ENCODE measurements at regions not wholly inside any gene's neighbourhood (a gene's known extent, or its start where the extent isn't known, plus 50 kb on each side); places are given as distances from the start of the nearest gene placed in this dataset.
A peak's percentile ranks its signal among the peaks of the same experiment; 100 is the strongest.
"Not testable (repeated sequence)": the region's sequence is repeated elsewhere in the genome, so short reads cannot be mapped to it uniquely, and the experiment has no call there.

DNA sequence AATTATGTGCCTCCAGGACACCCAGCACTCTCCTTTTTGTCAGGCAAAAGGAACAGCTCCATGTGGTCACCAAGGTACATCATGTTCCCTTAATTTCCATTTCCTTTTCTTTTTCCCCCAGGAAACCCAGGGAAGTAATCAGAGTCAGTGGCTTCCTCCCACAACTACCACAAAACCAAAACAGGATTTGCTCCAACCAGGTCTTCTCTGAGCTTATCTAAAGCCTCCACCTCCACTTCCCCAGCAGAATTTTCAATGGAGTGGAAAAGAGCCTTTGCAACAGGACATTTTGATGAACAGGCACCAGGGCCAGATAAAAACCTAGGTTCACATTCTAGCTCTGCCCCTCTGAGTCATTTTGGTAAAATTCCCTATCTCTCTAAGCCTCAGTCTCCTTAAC is 154.3 kb downstream of the NR2F2 start:
- Histone ChIP-seq H3K27me3 (ENCODE audit: control insufficient read depth, insufficient read depth, low read length) (no peaks in the 10 kb centered on the region), H3K36me3 (ENCODE audit: control insufficient read depth, insufficient read depth, low read length) (no peaks in the 10 kb centered on the region)
- no peak for DNase-seq (ENCODE audit: low read depth in 4 of 6, low spot score in 6 of 6)

DNA sequence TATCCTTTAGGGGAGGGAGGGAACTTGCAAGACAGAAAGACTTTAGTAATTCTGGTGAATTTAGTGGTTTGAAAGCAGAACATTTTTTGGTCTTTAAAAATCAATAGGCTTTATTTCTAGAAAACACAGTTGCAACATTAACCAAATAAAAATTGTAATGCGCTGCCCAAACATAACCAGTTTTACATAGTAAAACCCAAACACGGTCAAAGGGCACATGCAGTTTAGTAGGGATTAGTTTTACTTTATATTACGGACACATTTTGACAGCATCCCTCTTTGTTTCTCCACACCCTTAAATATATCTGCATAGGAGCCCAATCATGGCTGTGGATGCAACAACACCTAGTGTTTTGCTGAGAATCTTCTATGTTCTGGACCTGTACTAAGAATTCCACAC is 156.7 kb downstream of the NR2F2 start:
- H3K9me3 ChIP-seq (ENCODE audit: control insufficient read depth, insufficient read depth, low read length), result no peaks in the 10 kb centered on the region
- H3K4me1 ChIP-seq (ENCODE audit: control insufficient read depth, insufficient read depth, low read length), result no peaks in the 10 kb centered on the region
- DNase-seq (ENCODE audit: low read depth in 4 of 6, low spot score in 6 of 6), result no peak
- no peaks in the 10 kb centered on the region for H3K27me3 ChIP-seq (ENCODE audit: control insufficient read depth, insufficient read depth, low read length)
- H3K27ac ChIP-seq (ENCODE audit: low read depth, low read length), result no peak overlapping the region
- no peaks in the 10 kb centered on the region for H3K36me3 ChIP-seq (ENCODE audit: control insufficient read depth, insufficient read depth, low read length)
- no peak overlapping the region for H3K4me3 ChIP-seq (ENCODE audit: low read depth, low read length)
- no CpG with 5 or more reads among the region's 3 CpGs for WGBS (ENCODE audit: insufficient coverage)

More for the DNA sequence above, 154.3 kb downstream of the NR2F2 start:
- Histone ChIP-seq H3K4me3 (ENCODE audit: low read depth, low read length) (no peak overlapping the region), H3K9me3 (ENCODE audit: control insufficient read depth, insufficient read depth, low read length) (no peaks in the 10 kb centered on the region), H3K27ac (ENCODE audit: low read depth, low read length) (no peak overlapping the region), H3K4me1 (ENCODE audit: control insufficient read depth, insufficient read depth, low read length) (no peaks in the 10 kb centered on the region)

- 69% methylated on average over 4 of the region's 15 CpGs for WGBS (ENCODE audit: insufficient coverage)
- H3K27me3 ChIP-seq (ENCODE audit: control insufficient read depth, insufficient read depth, low read length), result not testable (repeated sequence)
These were observed 160.7 kb downstream of the NR2F2 start for GRCh38 chr15:96491066-96491699.

GRCh38 chr15:96491700-96492644 is 161.5 kb downstream of the NR2F2 start:
- not testable (repeated sequence) for DNase-seq (ENCODE audit: low read depth in 4 of 6, low spot score in 6 of 6); H3K27ac ChIP-seq (ENCODE audit: low read depth, low read length); H3K4me3 ChIP-seq (ENCODE audit: low read depth, low read length); H3K9me3 ChIP-seq (ENCODE audit: control insufficient read depth, insufficient read depth, low read length); H3K36me3 ChIP-seq (ENCODE audit: control insufficient read depth, insufficient read depth, low read length); H3K4me1 ChIP-seq (ENCODE audit: control insufficient read depth, insufficient read depth, low read length); H3K27me3 ChIP-seq (ENCODE audit: control insufficient read depth, insufficient read depth, low read length)
- WGBS (ENCODE audit: insufficient coverage), result 95% methylated on average over 53 of the region's 58 CpGs

More at GRCh38 chr15:96491066-96491699, 160.7 kb downstream of the NR2F2 start:
- not testable (repeated sequence) for H3K27ac ChIP-seq (ENCODE audit: low read depth, low read length); DNase-seq (ENCODE audit: low read depth in 4 of 6, low spot score in 6 of 6); H3K4me1 ChIP-seq (ENCODE audit: control insufficient read depth, insufficient read depth, low read length); H3K9me3 ChIP-seq (ENCODE audit: control insufficient read depth, insufficient read depth, low read length); H3K36me3 ChIP-seq (ENCODE audit: control insufficient read depth, insufficient read depth, low read length); H3K4me3 ChIP-seq (ENCODE audit: low read depth, low read length)

- Histone ChIP-seq H3K9me3 (ENCODE audit: control insufficient read depth, insufficient read depth, low read length) (no peaks in the 10 kb centered on the region), H3K4me1 (ENCODE audit: control insufficient read depth, insufficient read depth, low read length) (no peaks in the 10 kb centered on the region), H3K27me3 (ENCODE audit: control insufficient read depth, insufficient read depth, low read length) (no peaks in the 10 kb centered on the region), H3K36me3 (ENCODE audit: control insufficient read depth, insufficient read depth, low read length) (no peaks in the 10 kb centered on the region), H3K4me3 (ENCODE audit: low read depth, low read length) (no peak overlapping the region), H3K27ac (ENCODE audit: low read depth, low read length) (no peak overlapping the region)
- no peak for DNase-seq (ENCODE audit: low read depth in 4 of 6, low spot score in 6 of 6)
- WGBS (ENCODE audit: insufficient coverage), result 65% methylated on average over 4 of the region's 7 CpGs
These were observed 164.0 kb downstream of the NR2F2 start for GRCh38 chr15:96494505-96494904.

- no peak for DNase-seq (ENCODE audit: low read depth in 4 of 6, low spot score in 6 of 6)
- Histone ChIP-seq H3K27ac (ENCODE audit: low read depth, low read length) (no peak overlapping the region), H3K4me1 (ENCODE audit: control insufficient read depth, insufficient read depth, low read length) (no peaks in the 10 kb centered on the region), H3K27me3 (ENCODE audit: control insufficient read depth, insufficient read depth, low read length) (no peaks in the 10 kb centered on the region), H3K4me3 (ENCODE audit: low read depth, low read length) (no peak overlapping the region), H3K9me3 (ENCODE audit: control insufficient read depth, insufficient read depth, low read length) (no peaks in the 10 kb centered on the region), H3K36me3 (ENCODE audit: control insufficient read depth, insufficient read depth, low read length) (no peaks in the 10 kb centered on the region)
- WGBS (ENCODE audit: insufficient coverage), result 100% methylated on average over 2 of the region's 5 CpGs
These were observed 164.9 kb downstream of the NR2F2 start for GRCh38 chr15:96495386-96495785.

GRCh38 chr15:96497951-96498350 is 167.5 kb downstream of the NR2F2 start:
- WGBS (ENCODE audit: insufficient coverage), result 81% methylated on average over 6 of the region's 7 CpGs
- no peaks in the 10 kb centered on the region for H3K36me3 ChIP-seq (ENCODE audit: control insufficient read depth, insufficient read depth, low read length)
- H3K27ac ChIP-seq (ENCODE audit: low read depth, low read length), result no peak overlapping the region
- no peak for DNase-seq (ENCODE audit: low read depth in 4 of 6, low spot score in 6 of 6)
- H3K4me1 ChIP-seq (ENCODE audit: control insufficient read depth, insufficient read depth, low read length), result no peaks in the 10 kb centered on the region
- no peaks in the 10 kb centered on the region for H3K9me3 ChIP-seq (ENCODE audit: control insufficient read depth, insufficient read depth, low read length)
- H3K4me3 ChIP-seq (ENCODE audit: low read depth, low read length), result no peak overlapping the region
- H3K27me3 ChIP-seq (ENCODE audit: control insufficient read depth, insufficient read depth, low read length), result no peaks in the 10 kb centered on the region

DNA sequence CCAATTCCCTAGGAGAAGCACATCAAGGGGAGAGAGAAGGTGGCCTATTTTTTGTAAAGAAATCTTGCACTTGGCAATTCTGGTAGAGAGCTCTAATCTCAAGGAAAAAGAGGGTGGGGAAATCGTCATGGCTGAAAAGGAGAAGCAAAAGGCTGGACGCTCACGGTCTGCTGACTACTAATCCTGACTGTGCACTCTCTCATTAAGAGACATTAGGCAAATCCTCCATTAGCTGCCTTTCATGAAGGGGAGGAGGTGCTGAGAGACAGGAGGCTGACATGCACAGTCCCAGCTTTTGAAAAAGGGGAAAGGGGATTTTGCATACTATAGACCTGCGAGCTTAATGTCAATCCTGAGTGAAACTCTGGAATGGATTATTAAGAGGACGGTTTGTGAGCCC is 170.0 kb downstream of the NR2F2 start:
- no peak overlapping the region for H3K4me3 ChIP-seq (ENCODE audit: low read depth, low read length)
- 82% methylated on average over 2 of the region's 5 CpGs for WGBS (ENCODE audit: insufficient coverage)
- no peaks in the 10 kb centered on the region for H3K27me3 ChIP-seq (ENCODE audit: control insufficient read depth, insufficient read depth, low read length)
- peak in 2 of 6 donors; percentile 26 to 30 for DNase-seq (ENCODE audit: low read depth in 4 of 6, low spot score in 6 of 6)
- no peaks in the 10 kb centered on the region for H3K9me3 ChIP-seq (ENCODE audit: control insufficient read depth, insufficient read depth, low read length)
- no peak overlapping the region for H3K27ac ChIP-seq (ENCODE audit: low read depth, low read length)
- no peaks in the 10 kb centered on the region for H3K4me1 ChIP-seq (ENCODE audit: control insufficient read depth, insufficient read depth, low read length)
- no peaks in the 10 kb centered on the region for H3K36me3 ChIP-seq (ENCODE audit: control insufficient read depth, insufficient read depth, low read length)

DNA sequence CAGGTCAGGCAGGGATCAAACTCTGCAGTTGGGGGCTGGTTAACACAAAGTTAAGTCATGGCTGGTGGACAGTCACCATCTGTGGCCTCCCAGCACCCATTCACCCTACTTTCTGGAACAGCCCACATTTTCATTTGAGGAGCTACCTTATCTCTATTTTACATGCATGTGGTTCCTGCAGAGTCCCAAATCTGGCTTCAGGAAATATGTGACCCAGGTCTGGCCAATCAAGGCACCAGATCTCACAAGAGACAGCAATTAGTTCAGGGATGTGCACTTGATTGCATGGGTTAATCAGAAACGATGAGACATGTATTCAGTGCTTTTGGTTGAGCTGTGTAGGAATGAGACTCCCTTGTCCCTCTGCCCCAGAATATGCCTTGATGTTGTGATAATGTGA is 170.9 kb downstream of the NR2F2 start:
- 100% methylated on average over 1 of the region's 1 CpG for WGBS (ENCODE audit: insufficient coverage)
- H3K4me3 ChIP-seq (ENCODE audit: low read depth, low read length), result no peak overlapping the region
- no peaks in the 10 kb centered on the region for H3K36me3 ChIP-seq (ENCODE audit: control insufficient read depth, insufficient read depth, low read length)
- no peak for DNase-seq (ENCODE audit: low read depth in 4 of 6, low spot score in 6 of 6)
- no peaks in the 10 kb centered on the region for H3K9me3 ChIP-seq (ENCODE audit: control insufficient read depth, insufficient read depth, low read length)
- no peaks in the 10 kb centered on the region for H3K27me3 ChIP-seq (ENCODE audit: control insufficient read depth, insufficient read depth, low read length)
- no peaks in the 10 kb centered on the region for H3K4me1 ChIP-seq (ENCODE audit: control insufficient read depth, insufficient read depth, low read length)
- H3K27ac ChIP-seq (ENCODE audit: low read depth, low read length), result no peak overlapping the region

DNA sequence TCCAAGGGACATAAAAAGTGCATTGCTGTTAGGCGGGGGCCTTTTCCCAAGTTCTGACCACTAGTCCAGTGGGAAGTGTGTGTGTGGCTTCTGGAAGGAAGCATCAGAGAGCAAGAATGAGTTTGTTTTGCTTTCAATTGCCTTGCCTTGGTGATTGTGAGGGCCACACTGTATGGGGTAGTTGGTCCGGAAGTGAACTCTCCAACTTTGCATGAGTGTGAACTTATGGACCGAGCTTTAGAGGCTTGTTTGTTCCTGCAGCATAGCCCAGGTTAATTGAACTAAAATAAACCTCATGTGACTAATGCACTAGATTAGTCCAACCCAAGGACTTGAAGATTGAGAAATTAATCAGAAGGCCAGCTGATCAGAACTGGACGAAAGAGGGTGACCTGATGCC is 171.7 kb downstream of the NR2F2 start:
- Histone ChIP-seq H3K9me3 (ENCODE audit: control insufficient read depth, insufficient read depth, low read length) (no peaks in the 10 kb centered on the region), H3K27ac (ENCODE audit: low read depth, low read length) (no peak overlapping the region), H3K4me1 (ENCODE audit: control insufficient read depth, insufficient read depth, low read length) (no peaks in the 10 kb centered on the region), H3K4me3 (ENCODE audit: low read depth, low read length) (no peak overlapping the region), H3K27me3 (ENCODE audit: control insufficient read depth, insufficient read depth, low read length) (no peaks in the 10 kb centered on the region), H3K36me3 (ENCODE audit: control insufficient read depth, insufficient read depth, low read length) (no peaks in the 10 kb centered on the region)
- no peak for DNase-seq (ENCODE audit: low read depth in 4 of 6, low spot score in 6 of 6)
- whole genome bisulfite sequencing (ENCODE audit: insufficient coverage), result 91% methylated on average over 4 of the region's 4 CpGs

All from spinal cord (tissue), 9 donors.